GM12874 (cell line): ENCODE measurements at regions not wholly inside any gene's neighbourhood (a gene's known extent, or its start where the extent isn't known, plus 50 kb on each side); places are given as distances from the start of the nearest gene placed in this dataset.

Experiments used
- TF ChIP-seq, protein P1 (sequence below): IDR thresholded peaks from 2 replicates; pipeline ENCODE4 v1.5.1; 2011; ENCODE audit warnings: low read depth, mild to moderate bottlenecking, control low read depth, low read length, moderate library complexity; ENCODE audit not compliant: insufficient read depth

DNA sequence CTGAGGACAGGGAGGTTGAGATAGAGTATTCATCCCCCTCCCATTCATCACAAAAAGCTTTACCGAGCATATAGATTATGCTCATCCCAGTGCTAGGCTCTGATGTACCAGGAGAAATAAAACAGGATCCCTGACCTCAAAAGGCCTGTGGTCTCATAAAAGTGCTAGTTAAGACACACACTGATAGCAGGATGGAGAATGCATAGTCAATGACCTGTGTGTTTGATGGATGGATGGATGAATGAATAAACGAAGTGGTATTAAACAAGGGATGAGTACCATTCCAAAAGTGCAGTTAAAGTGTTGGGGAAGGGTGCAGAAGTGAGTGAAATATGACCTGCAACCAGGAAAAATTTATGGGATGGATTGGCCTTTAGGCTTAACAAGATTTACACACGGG is 133.9 kb upstream of the NUDT7 start:
- TF ChIP-seq, protein P1, sequence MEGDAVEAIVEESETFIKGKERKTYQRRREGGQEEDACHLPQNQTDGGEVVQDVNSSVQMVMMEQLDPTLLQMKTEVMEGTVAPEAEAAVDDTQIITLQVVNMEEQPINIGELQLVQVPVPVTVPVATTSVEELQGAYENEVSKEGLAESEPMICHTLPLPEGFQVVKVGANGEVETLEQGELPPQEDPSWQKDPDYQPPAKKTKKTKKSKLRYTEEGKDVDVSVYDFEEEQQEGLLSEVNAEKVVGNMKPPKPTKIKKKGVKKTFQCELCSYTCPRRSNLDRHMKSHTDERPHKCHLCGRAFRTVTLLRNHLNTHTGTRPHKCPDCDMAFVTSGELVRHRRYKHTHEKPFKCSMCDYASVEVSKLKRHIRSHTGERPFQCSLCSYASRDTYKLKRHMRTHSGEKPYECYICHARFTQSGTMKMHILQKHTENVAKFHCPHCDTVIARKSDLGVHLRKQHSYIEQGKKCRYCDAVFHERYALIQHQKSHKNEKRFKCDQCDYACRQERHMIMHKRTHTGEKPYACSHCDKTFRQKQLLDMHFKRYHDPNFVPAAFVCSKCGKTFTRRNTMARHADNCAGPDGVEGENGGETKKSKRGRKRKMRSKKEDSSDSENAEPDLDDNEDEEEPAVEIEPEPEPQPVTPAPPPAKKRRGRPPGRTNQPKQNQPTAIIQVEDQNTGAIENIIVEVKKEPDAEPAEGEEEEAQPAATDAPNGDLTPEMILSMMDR, result no peak

DNA sequence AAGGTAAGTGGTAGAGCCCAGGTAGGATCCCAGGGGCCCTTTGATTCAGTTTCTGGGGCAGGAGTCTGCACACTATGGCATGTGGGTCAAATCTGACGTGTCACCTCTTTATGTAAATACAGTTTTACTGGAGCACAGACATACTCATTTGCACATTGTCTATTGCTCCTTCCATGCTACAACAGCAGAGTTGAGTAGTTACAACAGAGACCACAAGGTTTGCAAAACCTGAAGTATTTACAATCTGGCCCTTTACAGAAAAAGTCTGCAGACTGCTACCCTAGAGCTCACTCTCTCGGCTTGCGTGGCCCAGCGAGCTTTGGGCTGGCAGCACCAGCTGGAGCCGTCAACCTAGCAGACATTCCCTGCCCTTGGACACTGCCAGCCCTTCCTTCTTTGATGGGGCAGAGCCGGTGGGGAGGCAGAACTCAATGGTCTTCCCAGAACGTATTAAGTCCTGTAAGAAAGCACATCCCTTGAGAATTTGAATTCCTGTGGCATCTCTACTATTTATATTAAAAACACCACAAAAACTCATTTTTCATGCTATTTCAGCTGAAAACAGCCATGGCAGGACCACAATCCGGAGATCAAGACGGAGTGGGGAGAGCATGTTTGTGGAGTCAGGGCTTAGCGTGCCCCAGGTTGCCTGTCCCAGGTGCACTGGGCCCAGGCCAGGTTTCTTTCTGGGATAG is 133.1 kb upstream of the NUDT7 start:
- TF ChIP-seq, protein P1, result no peak

- TF ChIP-seq, protein P1, result no peak
Observed at GRCh38 chr16:77590707-77591106, 131.6 kb upstream of the NUDT7 start.

DNA sequence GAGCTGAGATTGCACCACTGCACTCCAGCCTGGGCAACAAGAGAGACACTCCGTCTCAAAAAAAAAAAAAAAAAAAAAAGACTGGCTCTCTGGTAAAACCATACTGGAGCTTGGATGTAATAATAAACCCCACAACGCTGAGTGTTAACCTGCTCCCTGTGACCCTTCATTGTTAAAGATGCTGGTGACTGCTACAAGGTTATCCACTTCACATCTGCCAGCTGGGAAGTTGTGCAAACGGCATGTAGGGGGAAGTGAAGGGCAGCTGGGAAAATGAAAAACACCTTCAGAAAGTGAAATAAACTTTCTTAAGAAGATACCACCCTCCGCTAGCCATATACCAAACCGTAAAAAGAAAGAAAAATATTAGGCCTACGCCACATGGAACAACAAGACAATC is 131.0 kb upstream of the NUDT7 start:
- TF ChIP-seq, protein P1, result no peak

- TF ChIP-seq, protein P1, result no peak
Observed at GRCh38 chr16:77592021-77592420, 130.3 kb upstream of the NUDT7 start.

- TF ChIP-seq, protein P1, result no peak
Observed at GRCh38 chr16:77594057-77594456, 128.3 kb upstream of the NUDT7 start.

- TF ChIP-seq, protein P1, result no peak
Observed at GRCh38 chr16:77594799-77595596, 127.3 kb upstream of the NUDT7 start.
